ENCODE measurements at regions not wholly inside any gene's neighbourhood (a gene's known extent, or its start where the extent isn't known, plus 50 kb on each side); places are given as distances from the start of the nearest gene placed in this dataset.
"Not testable (repeated sequence)": the region's sequence is repeated elsewhere in the genome, so short reads cannot be mapped to it uniquely, and the experiment has no call there.

DNA sequence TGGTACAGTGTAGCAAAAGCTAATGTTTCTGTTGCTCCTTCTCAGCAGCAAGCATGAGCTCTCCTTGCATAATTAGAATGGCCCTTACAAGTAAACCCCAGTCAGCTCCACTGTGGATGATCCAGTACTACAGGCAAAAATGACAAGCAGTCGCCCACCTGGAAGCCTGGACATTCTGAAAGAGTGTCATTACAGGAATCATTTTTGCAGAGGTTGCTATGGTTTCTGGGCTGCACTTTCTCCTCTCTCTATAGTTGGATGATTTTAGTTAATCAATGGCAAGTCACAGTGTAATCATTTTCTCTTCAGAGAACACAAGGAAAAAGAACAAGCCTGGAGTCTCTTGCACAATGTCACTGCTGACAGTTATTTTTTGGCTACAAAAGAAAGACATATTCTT, 102.9 kb upstream of the MYO3A start:
- ChIA-PET CTCF (no interaction called here), POLR2A (ENCODE audit: unreplicated experiment) (no interaction called here)
- H3K27ac ChIP-seq (ENCODE audit: low read length) = no peak overlapping the region
- no peaks in the 10 kb centered on the region for H3K9me2 ChIP-seq (replicated peaks; ENCODE audit: low read length)
- H3K36me3 ChIP-seq (ENCODE audit: low read depth, low read length) = no peaks in the 10 kb centered on the region
- H3K4me2 ChIP-seq (ENCODE audit: low read length) = no peak overlapping the region
- intact Hi-C loops (cut with micrococcal nuclease) = no loop called here
- H3K27me3 ChIP-seq (ENCODE audit: low read length) = no peaks in the 10 kb centered on the region
- TF ChIP-seq EZH2phosphoT487 (IDR thresholded peaks at IDR 0.05; ENCODE audit: borderline replicate concordance, low read length) (no peak), EZH2 (IDR thresholded peaks at IDR 0.05; ENCODE audit: low read length, unreplicated experiment) (no peak)
- TF ChIP-seq, protein P1, sequence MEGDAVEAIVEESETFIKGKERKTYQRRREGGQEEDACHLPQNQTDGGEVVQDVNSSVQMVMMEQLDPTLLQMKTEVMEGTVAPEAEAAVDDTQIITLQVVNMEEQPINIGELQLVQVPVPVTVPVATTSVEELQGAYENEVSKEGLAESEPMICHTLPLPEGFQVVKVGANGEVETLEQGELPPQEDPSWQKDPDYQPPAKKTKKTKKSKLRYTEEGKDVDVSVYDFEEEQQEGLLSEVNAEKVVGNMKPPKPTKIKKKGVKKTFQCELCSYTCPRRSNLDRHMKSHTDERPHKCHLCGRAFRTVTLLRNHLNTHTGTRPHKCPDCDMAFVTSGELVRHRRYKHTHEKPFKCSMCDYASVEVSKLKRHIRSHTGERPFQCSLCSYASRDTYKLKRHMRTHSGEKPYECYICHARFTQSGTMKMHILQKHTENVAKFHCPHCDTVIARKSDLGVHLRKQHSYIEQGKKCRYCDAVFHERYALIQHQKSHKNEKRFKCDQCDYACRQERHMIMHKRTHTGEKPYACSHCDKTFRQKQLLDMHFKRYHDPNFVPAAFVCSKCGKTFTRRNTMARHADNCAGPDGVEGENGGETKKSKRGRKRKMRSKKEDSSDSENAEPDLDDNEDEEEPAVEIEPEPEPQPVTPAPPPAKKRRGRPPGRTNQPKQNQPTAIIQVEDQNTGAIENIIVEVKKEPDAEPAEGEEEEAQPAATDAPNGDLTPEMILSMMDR (conservative IDR thresholded peaks at IDR 0.05; ENCODE audit: low read depth, low read length) = no peak
- no peak overlapping the region for H3K4me3 ChIP-seq (ENCODE audit: low read length)
- no peaks in the 10 kb centered on the region for H3F3A ChIP-seq (ENCODE audit: low read length, unreplicated experiment)
- no peaks in the 10 kb centered on the region for H3K9me3 ChIP-seq (ENCODE audit: low read length)
- BruUV-seq (replicated peaks) = no TSS peak
- DNase-seq (no peak), ATAC-seq (no peak)
- H3K9ac ChIP-seq (ENCODE audit: low read length) = no peak overlapping the region
- H3K79me2 ChIP-seq (ENCODE audit: low read length) = no peaks in the 10 kb centered on the region
- no peaks in the 10 kb centered on the region for H3K4me1 ChIP-seq (ENCODE audit: insufficient read depth, low read length)
- H4K20me1 ChIP-seq (ENCODE audit: low read length) = no peaks in the 10 kb centered on the region
- no peak overlapping the region for H2AFZ ChIP-seq (ENCODE audit: low read length)

DNA sequence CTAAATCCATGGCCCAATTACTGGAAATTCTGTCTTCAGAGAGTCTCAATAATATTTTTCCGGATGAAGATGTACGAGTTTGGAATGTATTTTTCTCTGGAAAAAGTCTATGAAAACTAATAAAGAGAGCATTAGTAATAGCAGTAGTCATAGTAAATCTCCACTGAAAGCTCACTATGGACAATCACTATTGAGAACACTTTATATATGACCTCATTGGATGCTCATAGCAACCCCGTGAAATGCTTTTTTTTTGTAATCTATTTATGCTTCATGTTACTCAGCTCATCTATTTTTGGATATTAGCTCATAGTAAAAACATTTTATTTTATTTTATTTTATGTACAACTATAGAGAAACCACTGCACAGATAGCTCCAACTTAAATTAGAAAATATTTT, 94.3 kb upstream of the MYO3A start:
- ATAC-seq = no peak
- ChIA-PET POLR2A (ENCODE audit: unreplicated experiment) (no interaction called here), CTCF (no interaction called here)
- no peak overlapping the region for H2AFZ ChIP-seq (ENCODE audit: low read length)
- H3F3A ChIP-seq (ENCODE audit: low read length, unreplicated experiment) = no peaks in the 10 kb centered on the region
- DNase-seq = no peak
- no peak overlapping the region for H3K27ac ChIP-seq (ENCODE audit: low read length)
- H3K4me2 ChIP-seq (ENCODE audit: low read length) = no peak overlapping the region
- H3K27me3 ChIP-seq (ENCODE audit: low read length) = no peaks in the 10 kb centered on the region
- intact Hi-C loops (cut with micrococcal nuclease) = no loop called here
- no peaks in the 10 kb centered on the region for H3K9me3 ChIP-seq (ENCODE audit: low read length)
- no peak overlapping the region for H3K4me3 ChIP-seq (ENCODE audit: low read length)
- H3K4me1 ChIP-seq (ENCODE audit: insufficient read depth, low read length) = no peaks in the 10 kb centered on the region
- H3K36me3 ChIP-seq (ENCODE audit: low read depth, low read length) = no peaks in the 10 kb centered on the region
- no peaks in the 10 kb centered on the region for H4K20me1 ChIP-seq (ENCODE audit: low read length)
- H3K9ac ChIP-seq (ENCODE audit: low read length) = no peak overlapping the region
- no peak for TF ChIP-seq EZH2phosphoT487 (IDR thresholded peaks at IDR 0.05; ENCODE audit: borderline replicate concordance, low read length)
- TF ChIP-seq, protein P1 (conservative IDR thresholded peaks at IDR 0.05; ENCODE audit: low read depth, low read length) = no peak
- no peak for TF ChIP-seq EZH2 (IDR thresholded peaks at IDR 0.05; ENCODE audit: low read length, unreplicated experiment)
- no peaks in the 10 kb centered on the region for H3K9me2 ChIP-seq (replicated peaks; ENCODE audit: low read length)
- H3K79me2 ChIP-seq (ENCODE audit: low read length) = no peaks in the 10 kb centered on the region
- no TSS peak for BruUV-seq (replicated peaks)

DNA sequence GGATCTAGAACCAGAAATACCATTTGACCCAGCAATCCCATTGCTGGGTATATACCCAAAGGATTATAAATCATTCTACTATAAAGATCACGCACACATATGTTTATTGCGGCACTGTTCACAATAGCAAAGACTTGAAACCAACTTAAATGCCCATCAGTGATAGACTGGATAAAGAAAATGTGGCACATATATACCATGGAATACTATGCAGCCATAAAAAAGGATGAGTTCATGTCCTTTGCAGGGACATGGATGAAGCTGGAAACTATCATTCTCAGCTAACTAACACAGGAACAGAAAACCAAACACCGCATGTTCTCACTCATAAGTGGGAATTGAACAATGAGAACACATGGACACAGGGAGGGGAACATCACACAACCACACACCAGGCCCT, 93.2 kb upstream of the MYO3A start:
- H3K9ac ChIP-seq (ENCODE audit: low read length); H3F3A ChIP-seq (ENCODE audit: low read length, unreplicated experiment); H3K9me3 ChIP-seq (ENCODE audit: low read length); ATAC-seq; H2AFZ ChIP-seq (ENCODE audit: low read length); H3K27ac ChIP-seq (ENCODE audit: low read length); BruUV-seq (replicated peaks); H3K9me2 ChIP-seq (replicated peaks; ENCODE audit: low read length); H3K4me2 ChIP-seq (ENCODE audit: low read length); POLR2A ChIA-PET (ENCODE audit: unreplicated experiment); H3K4me1 ChIP-seq (ENCODE audit: insufficient read depth, low read length); H3K79me2 ChIP-seq (ENCODE audit: low read length); H3K27me3 ChIP-seq (ENCODE audit: low read length); CTCF ChIA-PET; H3K36me3 ChIP-seq (ENCODE audit: low read depth, low read length); intact Hi-C loops (cut with micrococcal nuclease); H3K4me3 ChIP-seq (ENCODE audit: low read length); DNase-seq; H4K20me1 ChIP-seq (ENCODE audit: low read length): not testable (repeated sequence)

Data from PC-3 (cell line).